ENCODE measurements at regions not wholly inside any gene's neighbourhood (a gene's known extent, or its start where the extent isn't known, plus 50 kb on each side); places are given as distances from the start of the nearest gene placed in this dataset.

DNA sequence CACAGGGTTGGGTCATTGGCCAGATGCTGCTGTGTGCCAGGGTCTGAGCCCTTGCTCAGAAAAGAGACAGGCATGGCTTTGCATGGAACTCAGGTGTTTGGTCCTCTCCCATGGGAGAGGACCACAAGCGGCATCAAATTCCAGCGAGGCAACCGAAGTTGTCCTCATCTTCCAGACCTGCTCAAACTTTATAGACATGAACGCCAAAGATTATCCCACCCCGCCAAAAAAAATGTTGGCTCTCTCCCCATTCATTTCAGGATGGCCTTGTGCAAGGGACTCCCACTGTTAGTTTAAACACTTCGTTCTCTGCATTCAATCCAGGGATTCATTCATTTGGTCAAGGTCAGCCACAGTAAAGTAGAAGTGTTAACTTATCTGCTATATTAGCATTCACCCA lies 360.8 kb upstream of the ZFHX3 start:
- TF ChIP-seq, protein P1, sequence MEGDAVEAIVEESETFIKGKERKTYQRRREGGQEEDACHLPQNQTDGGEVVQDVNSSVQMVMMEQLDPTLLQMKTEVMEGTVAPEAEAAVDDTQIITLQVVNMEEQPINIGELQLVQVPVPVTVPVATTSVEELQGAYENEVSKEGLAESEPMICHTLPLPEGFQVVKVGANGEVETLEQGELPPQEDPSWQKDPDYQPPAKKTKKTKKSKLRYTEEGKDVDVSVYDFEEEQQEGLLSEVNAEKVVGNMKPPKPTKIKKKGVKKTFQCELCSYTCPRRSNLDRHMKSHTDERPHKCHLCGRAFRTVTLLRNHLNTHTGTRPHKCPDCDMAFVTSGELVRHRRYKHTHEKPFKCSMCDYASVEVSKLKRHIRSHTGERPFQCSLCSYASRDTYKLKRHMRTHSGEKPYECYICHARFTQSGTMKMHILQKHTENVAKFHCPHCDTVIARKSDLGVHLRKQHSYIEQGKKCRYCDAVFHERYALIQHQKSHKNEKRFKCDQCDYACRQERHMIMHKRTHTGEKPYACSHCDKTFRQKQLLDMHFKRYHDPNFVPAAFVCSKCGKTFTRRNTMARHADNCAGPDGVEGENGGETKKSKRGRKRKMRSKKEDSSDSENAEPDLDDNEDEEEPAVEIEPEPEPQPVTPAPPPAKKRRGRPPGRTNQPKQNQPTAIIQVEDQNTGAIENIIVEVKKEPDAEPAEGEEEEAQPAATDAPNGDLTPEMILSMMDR (IDR thresholded peaks at IDR 0.05): no peak
- TF ChIP-seq EP300 (IDR thresholded peaks at IDR 0.05) (no peak), POLR2AphosphoS5 (IDR thresholded peaks at IDR 0.05) (no peak), POLR2A (IDR thresholded peaks at IDR 0.05; ENCODE audit: low read depth) (no peak)
- Histone ChIP-seq H3K4me3 (no peak overlapping the region), H3K36me3 (no peaks in the 10 kb centered on the region), H3K4me1 (no peaks in the 10 kb centered on the region), H3K27me3 (no peaks in the 10 kb centered on the region), H3K9me3 (no peaks in the 10 kb centered on the region), H3K27ac (replicated peaks in 1 of 4) (no peak overlapping the region)
- DNase-seq (ENCODE audit: extremely low spot score): no peak
- WGBS: 98% methylated on average over 6 of the region's 6 CpGs
- intact Hi-C loops (cut with DNase I): no loop called here

DNA sequence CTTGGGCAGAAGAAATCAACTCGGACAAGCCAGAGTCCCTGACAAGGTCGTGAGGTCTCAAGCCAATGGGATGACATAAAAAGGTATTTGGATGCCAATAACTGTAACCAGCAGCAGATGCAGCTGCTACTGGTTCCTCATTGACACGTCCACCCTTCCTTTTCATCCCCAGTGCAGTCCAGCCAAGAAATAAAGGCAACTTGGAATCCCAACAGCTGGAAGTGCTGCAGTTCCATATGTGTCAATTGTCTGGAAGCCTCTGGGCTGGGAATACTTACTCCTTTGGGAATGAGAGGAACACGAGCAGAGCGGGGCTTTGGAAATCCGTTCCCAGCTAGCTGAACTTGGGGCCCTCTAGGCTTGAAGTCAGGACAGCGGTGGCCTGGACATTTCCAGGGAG lies 360.4 kb upstream of the ZFHX3 start:
- intact Hi-C loops (cut with DNase I): no loop called here
- no peak overlapping the region for H3K27ac ChIP-seq (replicated peaks in 1 of 4)

DNA sequence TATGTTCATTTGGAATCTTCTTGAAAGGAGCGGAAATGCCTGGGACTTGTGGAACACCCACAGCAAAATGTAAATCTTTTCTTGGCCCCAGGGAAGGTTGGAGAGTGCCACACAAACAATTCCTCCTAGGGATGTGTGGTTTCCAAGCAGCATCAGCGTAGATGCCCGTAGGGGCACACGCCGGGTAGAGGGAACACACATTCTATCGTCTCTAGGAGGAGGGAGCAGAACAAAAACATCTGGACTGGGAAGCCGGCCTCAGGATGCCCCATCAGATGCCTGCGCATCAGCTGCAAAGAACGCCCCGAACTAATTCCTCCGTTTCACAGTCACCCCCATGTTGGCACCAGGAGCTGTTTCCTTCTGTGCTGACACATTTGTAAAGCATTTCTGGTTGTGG lies 357.9 kb upstream of the ZFHX3 start:
- TF ChIP-seq POLR2A (IDR thresholded peaks at IDR 0.05; ENCODE audit: low read depth) (no peak), POLR2AphosphoS5 (IDR thresholded peaks at IDR 0.05) (no peak), EP300 (IDR thresholded peaks at IDR 0.05) (no peak)
- TF ChIP-seq, protein P1 (IDR thresholded peaks at IDR 0.05): no peak
- Histone ChIP-seq H3K27ac (replicated peaks in 1 of 4) (no peak overlapping the region), H3K9me3 (no peaks in the 10 kb centered on the region), H3K36me3 (no peaks in the 10 kb centered on the region), H3K4me3 (no peak overlapping the region), H3K27me3 (no peaks in the 10 kb centered on the region), H3K4me1 (no peaks in the 10 kb centered on the region)
- intact Hi-C loops (cut with DNase I): no loop called here
- no peak for DNase-seq (ENCODE audit: extremely low spot score)
- WGBS: 86% methylated on average over 11 of the region's 11 CpGs

More for the DNA sequence above, 360.4 kb upstream of the ZFHX3 start:
- no peaks in the 10 kb centered on the region for H3K4me1 ChIP-seq
- H3K36me3 ChIP-seq: no peaks in the 10 kb centered on the region
- 62% methylated on average over 5 of the region's 7 CpGs for WGBS
- no peaks in the 10 kb centered on the region for H3K27me3 ChIP-seq
- no peak overlapping the region for H3K4me3 ChIP-seq
- DNase-seq (ENCODE audit: extremely low spot score): no peak
- H3K9me3 ChIP-seq: no peaks in the 10 kb centered on the region
- TF ChIP-seq EP300 (IDR thresholded peaks at IDR 0.05): no peak
- TF ChIP-seq POLR2A (IDR thresholded peaks at IDR 0.05; ENCODE audit: low read depth): no peak
- no peak for TF ChIP-seq POLR2AphosphoS5 (IDR thresholded peaks at IDR 0.05)
- TF ChIP-seq, protein P1 (IDR thresholded peaks at IDR 0.05): no peak

DNA sequence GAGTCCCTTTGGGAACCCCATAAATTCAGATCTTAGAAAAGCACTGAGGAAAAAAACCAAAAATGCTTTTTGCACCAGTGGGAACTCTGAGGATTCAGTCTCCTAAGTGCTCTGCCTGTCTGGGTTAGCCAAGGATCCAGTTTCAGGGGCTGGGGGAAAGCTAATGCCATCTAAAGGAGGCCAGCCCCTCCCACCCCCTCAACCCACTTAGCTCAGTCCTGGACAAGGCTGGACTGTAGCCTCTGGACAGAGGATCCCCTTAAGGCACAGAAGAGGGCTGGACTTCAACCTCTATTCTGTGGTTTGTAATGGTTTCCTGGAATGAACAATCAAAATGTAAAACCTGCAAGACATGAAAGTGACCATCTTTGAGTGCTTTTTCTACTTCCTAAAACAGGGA lies 356.1 kb upstream of the ZFHX3 start:
- Histone ChIP-seq H3K36me3 (no peaks in the 10 kb centered on the region), H3K9me3 (no peaks in the 10 kb centered on the region), H3K27ac (replicated peaks in 1 of 4) (no peak overlapping the region), H3K27me3 (no peaks in the 10 kb centered on the region), H3K4me3 (no peak overlapping the region), H3K4me1 (no peaks in the 10 kb centered on the region)
- TF ChIP-seq POLR2A (IDR thresholded peaks at IDR 0.05; ENCODE audit: low read depth) (no peak), EP300 (IDR thresholded peaks at IDR 0.05) (no peak), POLR2AphosphoS5 (IDR thresholded peaks at IDR 0.05) (no peak)
- TF ChIP-seq, protein P1 (IDR thresholded peaks at IDR 0.05): no peak
- intact Hi-C loops (cut with DNase I): no loop called here
- no peak for DNase-seq (ENCODE audit: extremely low spot score)

DNA sequence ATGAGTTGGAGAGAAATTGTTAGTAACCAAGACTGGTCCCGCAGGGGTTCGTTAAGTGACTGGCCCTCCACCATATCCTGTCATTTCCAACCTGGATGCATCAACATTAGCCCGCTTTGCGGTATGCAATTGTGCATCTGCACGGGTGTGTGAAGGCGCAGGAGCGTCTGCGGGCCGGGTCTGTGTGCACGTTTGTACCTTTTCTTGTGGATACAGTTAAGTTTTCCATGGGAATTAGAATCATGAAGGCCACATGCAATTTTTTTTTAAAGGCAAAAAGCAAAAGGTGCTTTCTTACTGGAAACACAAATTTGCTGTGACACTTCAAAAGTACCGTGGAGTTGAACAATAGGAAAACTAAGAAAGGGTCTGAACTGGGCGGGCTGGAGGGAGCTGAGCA lies 355.4 kb upstream of the ZFHX3 start:
- 87% methylated on average over 12 of the region's 12 CpGs for WGBS

More for the DNA sequence above, 355.4 kb upstream of the ZFHX3 start:
- intact Hi-C loops (cut with DNase I): no loop called here
- Histone ChIP-seq H3K9me3 (no peaks in the 10 kb centered on the region), H3K4me1 (no peaks in the 10 kb centered on the region), H3K27ac (replicated peaks in 1 of 4) (no peak overlapping the region), H3K36me3 (no peaks in the 10 kb centered on the region), H3K4me3 (no peak overlapping the region), H3K27me3 (no peaks in the 10 kb centered on the region)
- TF ChIP-seq POLR2AphosphoS5 (IDR thresholded peaks at IDR 0.05) (no peak), POLR2A (IDR thresholded peaks at IDR 0.05; ENCODE audit: low read depth) (no peak), EP300 (IDR thresholded peaks at IDR 0.05) (no peak)
- TF ChIP-seq, protein P1 (IDR thresholded peaks at IDR 0.05): no peak
- DNase-seq (ENCODE audit: extremely low spot score): no peak
